Liver (tissue), 8 donors: ENCODE measurements at regions not wholly inside any gene's neighbourhood (a gene's known extent, or its start where the extent isn't known, plus 50 kb on each side); places are given as distances from the start of the nearest gene placed in this dataset.

Experiments used
- DNase-seq: peaks from one replicate; pipeline ENCODE4 v3.0.0-alpha.2; 2017; ENCODE audit warnings: low spot score
- H3K27ac ChIP-seq, 2 donors: one replicate each; pipeline ENCODE4 v1.7.0; 2013; ENCODE audit warnings: inconsistent platforms in 2 of 2, low read length in 2 of 2, control low read depth in 1 of 2, low read depth in 1 of 2, mild to moderate bottlenecking in 1 of 2
- H3K27me3 ChIP-seq, 4 donors: one replicate each; pipeline versions ENCODE4 v1.6.1 to v1.7.0; 2013; ENCODE audit warnings: low read length in 3 of 4, inconsistent platforms in 1 of 4, mild to moderate bottlenecking in 1 of 4, moderate library complexity in 1 of 4; ENCODE audit not compliant: control insufficient read depth in 4 of 4, insufficient read depth in 4 of 4
- H3K36me3 ChIP-seq, 4 donors: one replicate each; pipeline versions ENCODE4 v1.6.1 to v1.7.0; 2013; ENCODE audit warnings: low read length in 3 of 4, mild to moderate bottlenecking in 3 of 4, low read depth in 1 of 4, moderate library complexity in 1 of 4; ENCODE audit not compliant: control insufficient read depth in 4 of 4, insufficient read depth in 3 of 4
- H3K4me1 ChIP-seq, 4 donors: one replicate each; pipeline versions ENCODE4 v1.6.1 to v1.7.0; 2013; ENCODE audit warnings: low read length in 3 of 4, mild to moderate bottlenecking in 3 of 4, moderate library complexity in 1 of 4; ENCODE audit not compliant: control insufficient read depth in 4 of 4, insufficient read depth in 4 of 4
- H3K4me3 ChIP-seq, 3 donors: one replicate each; pipeline versions ENCODE4 v1.6.1 to v1.7.0; 2013; ENCODE audit warnings: low read length in 3 of 3, control low read depth in 1 of 3, low read depth in 1 of 3, mild to moderate bottlenecking in 1 of 3
- H3K9ac ChIP-seq, 2 donors: one replicate each; pipeline ENCODE4 v1.7.0; 2013; ENCODE audit warnings: low read length in 2 of 2, mild to moderate bottlenecking in 2 of 2, moderate library complexity in 2 of 2, control low read depth in 1 of 2, low read depth in 1 of 2
- H3K9me3 ChIP-seq, 4 donors: one replicate each; pipeline versions ENCODE4 v1.6.1 to v1.7.0; 2013; ENCODE audit warnings: low read length in 3 of 4; ENCODE audit not compliant: control insufficient read depth in 4 of 4
- EGR1 ChIP-seq, 2 donors: IDR thresholded peaks; 2 replicates each; pipeline ENCODE4 v1.6.1; 2016 to 2018; ENCODE audit warnings: antibody characterized with exemption in 2 of 2, low read depth in 2 of 2
- FOXA1 ChIP-seq: IDR thresholded peaks from 2 replicates; pipeline ENCODE4 v1.6.1; 2016; ENCODE audit warnings: antibody characterized with exemption
- FOXA2 ChIP-seq: IDR thresholded peaks from 2 replicates; pipeline ENCODE4 v1.6.1; 2016; ENCODE audit warnings: antibody characterized with exemption
- GABPA ChIP-seq, 2 donors: IDR thresholded peaks in 1 of 2; conservative IDR thresholded peaks in 1 of 2; 2 replicates each; pipeline ENCODE4 v1.6.1; 2016; ENCODE audit warnings: antibody characterized with exemption in 2 of 2, mild to moderate bottlenecking in 1 of 2, moderate library complexity in 1 of 2
- HNF4A ChIP-seq, 2 donors: conservative IDR thresholded peaks; 2 replicates each; pipeline ENCODE4 v1.6.1; 2016; ENCODE audit warnings: antibody characterized with exemption in 2 of 2, mild to moderate bottlenecking in 2 of 2
- HNF4G ChIP-seq: IDR thresholded peaks from 2 replicates; pipeline ENCODE4 v1.6.1; 2016; ENCODE audit warnings: antibody characterized with exemption
- JUND ChIP-seq, 2 donors: IDR thresholded peaks; 2 replicates each; pipeline ENCODE4 v1.6.1; 2016; ENCODE audit warnings: antibody characterized with exemption in 2 of 2
- NR2F2 ChIP-seq: IDR thresholded peaks from 2 replicates; pipeline ENCODE4 v1.6.1; 2016; ENCODE audit warnings: antibody characterized with exemption
- RAD21 ChIP-seq, 2 donors: IDR thresholded peaks; 2 replicates each; pipeline ENCODE4 v1.6.1; 2016; ENCODE audit warnings: antibody characterized with exemption in 2 of 2, mild to moderate bottlenecking in 2 of 2
- RXRA ChIP-seq, 2 donors: IDR thresholded peaks; 2 replicates each; pipeline ENCODE4 v1.6.1; 2017 to 2018; ENCODE audit warnings: antibody characterized with exemption in 2 of 2, mild to moderate bottlenecking in 1 of 2
- SP1 ChIP-seq: IDR thresholded peaks from 2 replicates; pipeline ENCODE4 v1.6.1; 2018; ENCODE audit warnings: antibody characterized with exemption, mild to moderate bottlenecking
- TAF1 ChIP-seq: conservative IDR thresholded peaks from 2 replicates; pipeline ENCODE4 v1.6.1; 2016; ENCODE audit warnings: antibody characterized with exemption, mild to moderate bottlenecking
- YY1 ChIP-seq: IDR thresholded peaks from 2 replicates; pipeline ENCODE4 v1.6.1; 2016; ENCODE audit warnings: antibody characterized with exemption, mild to moderate bottlenecking
- WGBS: extraction: QIAGEN DNeasy Blood & Tissue Kit; methylation state at CpG from one replicate; pipeline ENCODE4 v1.1.7; 2013; 5-methylcytosine and 5-hydroxymethylcytosine counted together
- TF ChIP-seq, protein P1 (sequence below): fragments of 150-350 bp; IDR thresholded peaks from 2 replicates; pipeline ENCODE4 v1.5.1; 2017; ENCODE audit warnings: improper control_type of control experiment, low read depth, low read length; ENCODE audit not compliant: missing input control
- TF ChIP-seq, protein P2 (sequence below): IDR thresholded peaks from 2 replicates; pipeline ENCODE4 v1.6.1; 2016; ENCODE audit warnings: antibody characterized with exemption
- TF ChIP-seq, protein P3 (sequence below): IDR thresholded peaks from 2 replicates; pipeline ENCODE4 v1.6.1; 2016; ENCODE audit warnings: antibody characterized with exemption
- TF ChIP-seq, protein P4 (sequence below): IDR thresholded peaks from 2 replicates; pipeline ENCODE4 v1.6.1; 2016; ENCODE audit warnings: antibody characterized with exemption, mild to moderate bottlenecking
- TF ChIP-seq, protein P5 (sequence below): IDR thresholded peaks from 2 replicates; pipeline ENCODE4 v1.6.1; 2016; ENCODE audit warnings: antibody characterized with exemption
- donor health status: healthy.
- donor health status: healthy.
- donor health status: healthy.
- donor health status: healthy.
- donor health status: healthy.

DNA sequence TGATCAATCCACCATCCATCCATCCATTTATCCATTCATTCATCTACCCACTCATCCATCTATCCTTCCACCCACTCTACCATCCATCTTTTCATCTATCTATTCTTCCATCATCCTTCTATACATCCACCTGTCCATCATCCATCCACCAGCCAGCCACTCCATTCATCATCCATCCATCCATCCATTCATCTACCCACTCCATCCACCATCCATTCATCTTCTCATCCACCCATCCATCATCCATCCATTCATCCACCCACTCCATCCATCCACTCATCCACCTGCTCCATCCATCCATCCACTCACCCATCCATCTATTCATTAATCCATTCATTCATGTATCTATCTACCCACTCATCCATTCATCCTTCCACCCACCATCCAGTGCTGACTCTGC, 127.9 kb upstream of the TMPRSS2 start:
- H3K4me3 ChIP-seq: no peak overlapping the region
- H3K4me1 ChIP-seq: no peaks in the 10 kb centered on the region
- TF ChIP-seq, protein P1, sequence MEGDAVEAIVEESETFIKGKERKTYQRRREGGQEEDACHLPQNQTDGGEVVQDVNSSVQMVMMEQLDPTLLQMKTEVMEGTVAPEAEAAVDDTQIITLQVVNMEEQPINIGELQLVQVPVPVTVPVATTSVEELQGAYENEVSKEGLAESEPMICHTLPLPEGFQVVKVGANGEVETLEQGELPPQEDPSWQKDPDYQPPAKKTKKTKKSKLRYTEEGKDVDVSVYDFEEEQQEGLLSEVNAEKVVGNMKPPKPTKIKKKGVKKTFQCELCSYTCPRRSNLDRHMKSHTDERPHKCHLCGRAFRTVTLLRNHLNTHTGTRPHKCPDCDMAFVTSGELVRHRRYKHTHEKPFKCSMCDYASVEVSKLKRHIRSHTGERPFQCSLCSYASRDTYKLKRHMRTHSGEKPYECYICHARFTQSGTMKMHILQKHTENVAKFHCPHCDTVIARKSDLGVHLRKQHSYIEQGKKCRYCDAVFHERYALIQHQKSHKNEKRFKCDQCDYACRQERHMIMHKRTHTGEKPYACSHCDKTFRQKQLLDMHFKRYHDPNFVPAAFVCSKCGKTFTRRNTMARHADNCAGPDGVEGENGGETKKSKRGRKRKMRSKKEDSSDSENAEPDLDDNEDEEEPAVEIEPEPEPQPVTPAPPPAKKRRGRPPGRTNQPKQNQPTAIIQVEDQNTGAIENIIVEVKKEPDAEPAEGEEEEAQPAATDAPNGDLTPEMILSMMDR: no peak
- TF ChIP-seq TAF1 (no peak), SP1 (no peak), NR2F2 (no peak), EGR1 (IDR thresholded peaks at IDR 0.05; ENCODE audit: low read depth in 2 of 2) (no peak), YY1 (no peak), GABPA (IDR thresholded peaks at IDR 0.05 in 1 of 2, conservative IDR thresholded peaks at IDR 0.05 in 1 of 2) (no peak), HNF4G (no peak), HNF4A (conservative IDR thresholded peaks at IDR 0.05) (no peak), RXRA (IDR thresholded peaks at IDR 0.05) (no peak), FOXA1 (no peak), RAD21 (IDR thresholded peaks at IDR 0.05) (no peak), FOXA2 (no peak), JUND (IDR thresholded peaks at IDR 0.05) (no peak)
- TF ChIP-seq, protein P2, sequence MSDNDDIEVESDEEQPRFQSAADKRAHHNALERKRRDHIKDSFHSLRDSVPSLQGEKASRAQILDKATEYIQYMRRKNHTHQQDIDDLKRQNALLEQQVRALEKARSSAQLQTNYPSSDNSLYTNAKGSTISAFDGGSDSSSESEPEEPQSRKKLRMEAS: no peak
- TF ChIP-seq, protein P3, sequence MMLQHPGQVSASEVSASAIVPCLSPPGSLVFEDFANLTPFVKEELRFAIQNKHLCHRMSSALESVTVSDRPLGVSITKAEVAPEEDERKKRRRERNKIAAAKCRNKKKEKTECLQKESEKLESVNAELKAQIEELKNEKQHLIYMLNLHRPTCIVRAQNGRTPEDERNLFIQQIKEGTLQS: no peak
- TF ChIP-seq, protein P4, sequence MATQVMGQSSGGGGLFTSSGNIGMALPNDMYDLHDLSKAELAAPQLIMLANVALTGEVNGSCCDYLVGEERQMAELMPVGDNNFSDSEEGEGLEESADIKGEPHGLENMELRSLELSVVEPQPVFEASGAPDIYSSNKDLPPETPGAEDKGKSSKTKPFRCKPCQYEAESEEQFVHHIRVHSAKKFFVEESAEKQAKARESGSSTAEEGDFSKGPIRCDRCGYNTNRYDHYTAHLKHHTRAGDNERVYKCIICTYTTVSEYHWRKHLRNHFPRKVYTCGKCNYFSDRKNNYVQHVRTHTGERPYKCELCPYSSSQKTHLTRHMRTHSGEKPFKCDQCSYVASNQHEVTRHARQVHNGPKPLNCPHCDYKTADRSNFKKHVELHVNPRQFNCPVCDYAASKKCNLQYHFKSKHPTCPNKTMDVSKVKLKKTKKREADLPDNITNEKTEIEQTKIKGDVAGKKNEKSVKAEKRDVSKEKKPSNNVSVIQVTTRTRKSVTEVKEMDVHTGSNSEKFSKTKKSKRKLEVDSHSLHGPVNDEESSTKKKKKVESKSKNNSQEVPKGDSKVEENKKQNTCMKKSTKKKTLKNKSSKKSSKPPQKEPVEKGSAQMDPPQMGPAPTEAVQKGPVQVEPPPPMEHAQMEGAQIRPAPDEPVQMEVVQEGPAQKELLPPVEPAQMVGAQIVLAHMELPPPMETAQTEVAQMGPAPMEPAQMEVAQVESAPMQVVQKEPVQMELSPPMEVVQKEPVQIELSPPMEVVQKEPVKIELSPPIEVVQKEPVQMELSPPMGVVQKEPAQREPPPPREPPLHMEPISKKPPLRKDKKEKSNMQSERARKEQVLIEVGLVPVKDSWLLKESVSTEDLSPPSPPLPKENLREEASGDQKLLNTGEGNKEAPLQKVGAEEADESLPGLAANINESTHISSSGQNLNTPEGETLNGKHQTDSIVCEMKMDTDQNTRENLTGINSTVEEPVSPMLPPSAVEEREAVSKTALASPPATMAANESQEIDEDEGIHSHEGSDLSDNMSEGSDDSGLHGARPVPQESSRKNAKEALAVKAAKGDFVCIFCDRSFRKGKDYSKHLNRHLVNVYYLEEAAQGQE: no peak
- TF ChIP-seq, protein P5, sequence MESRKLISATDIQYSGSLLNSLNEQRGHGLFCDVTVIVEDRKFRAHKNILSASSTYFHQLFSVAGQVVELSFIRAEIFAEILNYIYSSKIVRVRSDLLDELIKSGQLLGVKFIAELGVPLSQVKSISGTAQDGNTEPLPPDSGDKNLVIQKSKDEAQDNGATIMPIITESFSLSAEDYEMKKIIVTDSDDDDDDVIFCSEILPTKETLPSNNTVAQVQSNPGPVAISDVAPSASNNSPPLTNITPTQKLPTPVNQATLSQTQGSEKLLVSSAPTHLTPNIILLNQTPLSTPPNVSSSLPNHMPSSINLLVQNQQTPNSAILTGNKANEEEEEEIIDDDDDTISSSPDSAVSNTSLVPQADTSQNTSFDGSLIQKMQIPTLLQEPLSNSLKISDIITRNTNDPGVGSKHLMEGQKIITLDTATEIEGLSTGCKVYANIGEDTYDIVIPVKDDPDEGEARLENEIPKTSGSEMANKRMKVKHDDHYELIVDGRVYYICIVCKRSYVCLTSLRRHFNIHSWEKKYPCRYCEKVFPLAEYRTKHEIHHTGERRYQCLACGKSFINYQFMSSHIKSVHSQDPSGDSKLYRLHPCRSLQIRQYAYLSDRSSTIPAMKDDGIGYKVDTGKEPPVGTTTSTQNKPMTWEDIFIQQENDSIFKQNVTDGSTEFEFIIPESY: no peak
- H3K27me3 ChIP-seq: no peaks in the 10 kb centered on the region
- H3K27ac ChIP-seq: no peak overlapping the region
- no peaks in the 10 kb centered on the region for H3K9me3 ChIP-seq
- H3K36me3 ChIP-seq: no peaks in the 10 kb centered on the region
- no peak overlapping the region for H3K9ac ChIP-seq
- no peak for DNase-seq

DNA sequence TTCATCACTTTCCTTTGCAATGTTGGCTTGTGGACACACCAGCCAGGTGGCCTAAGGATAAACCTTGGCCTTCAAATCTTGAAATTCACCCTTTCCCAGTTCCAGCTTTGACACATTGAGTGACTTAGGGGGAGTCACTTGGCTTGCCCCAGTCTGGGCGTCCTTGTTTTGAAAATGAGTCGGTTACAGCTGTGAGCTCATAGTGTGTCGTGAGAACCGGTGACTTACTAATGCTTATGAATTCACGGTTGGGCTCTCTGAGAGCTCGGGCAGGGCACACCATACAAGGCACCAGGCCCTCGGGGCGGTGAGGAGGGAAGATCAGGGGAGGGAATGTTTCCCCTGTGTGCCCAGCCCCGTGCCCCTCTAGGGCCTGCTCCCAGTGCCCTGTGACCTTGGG, 126.9 kb upstream of the TMPRSS2 start:
- no peaks in the 10 kb centered on the region for H3K27me3 ChIP-seq
- no peak overlapping the region for H3K27ac ChIP-seq
- no peak for DNase-seq
- TF ChIP-seq, protein P1: no peak
- TF ChIP-seq FOXA2 (no peak), YY1 (no peak), NR2F2 (no peak), EGR1 (IDR thresholded peaks at IDR 0.05; ENCODE audit: low read depth in 2 of 2) (no peak), RXRA (IDR thresholded peaks at IDR 0.05) (no peak)
- TF ChIP-seq, protein P4: no peak
- WGBS: 88% methylated on average over 9 of the region's 9 CpGs
- H3K4me3 ChIP-seq: no peak overlapping the region
- no peaks in the 10 kb centered on the region for H3K9me3 ChIP-seq
- no peaks in the 10 kb centered on the region for H3K36me3 ChIP-seq
- no peak overlapping the region for H3K9ac ChIP-seq
- H3K4me1 ChIP-seq: no peaks in the 10 kb centered on the region
